Transverse colon (tissue), 4 donors: ENCODE measurements at regions not wholly inside any gene's neighbourhood (a gene's known extent, or its start where the extent isn't known, plus 50 kb on each side); places are given as distances from the start of the nearest gene placed in this dataset.

Experiments
- DNase-seq: peaks from one replicate; pipeline ENCODE4 v3.0.0-alpha.2; 2019
- H3K27ac ChIP-seq, 4 donors: fragments of 200-600 bp; sonication (generic); 2 replicates each; pipeline ENCODE4 v1.5.1; 2016 to 2018; ENCODE audit warnings: inconsistent platforms in 4 of 4
- H3K27me3 ChIP-seq: fragments of 200-600 bp; sonication (generic); 2 replicates; pipeline ENCODE4 v1.5.1; 2017; ENCODE audit warnings: inconsistent platforms
- H3K36me3 ChIP-seq, 4 donors: fragments of 200-600 bp; sonication (generic); 2 replicates each; pipeline ENCODE4 v1.5.1; 2017 to 2019; ENCODE audit warnings: inconsistent platforms in 4 of 4
- H3K4me1 ChIP-seq, 4 donors: fragments of 200-600 bp; sonication (generic); 2 replicates each; pipeline ENCODE4 v1.5.1; 2017 to 2020; ENCODE audit warnings: inconsistent platforms in 4 of 4
- H3K4me3 ChIP-seq, 4 donors: fragments of 200-600 bp; sonication (generic); 1 replicate in 1 of 4; 2 replicates in 3 of 4; pipeline versions ENCODE4 v1.5.1 to v1.6.1; 2017 to 2019; ENCODE audit warnings: inconsistent platforms in 4 of 4
- H3K9me3 ChIP-seq, 2 donors: fragments of 200-600 bp; sonication (generic); 2 replicates each; pipeline ENCODE4 v1.5.1; 2017 to 2019; ENCODE audit warnings: inconsistent platforms in 2 of 2
- CTCF ChIP-seq, 5 experiments: fragments of 200-600 bp in 3 of 5; fragments of 450-650 bp in 2 of 5; sonication (generic) in 3 of 5; IDR thresholded peaks; 1 replicate in 2 of 5; 2 replicates in 3 of 5; pipeline ENCODE4 v1.5.1; 2016 to 2017; ENCODE audit warnings: antibody characterized with exemption in 5 of 5, inconsistent platforms in 3 of 5, mild to moderate bottlenecking in 2 of 5, moderate library complexity in 1 of 5
- EP300 ChIP-seq: sonication (generic); formaldehyde crosslinking; IDR thresholded peaks from one replicate; pipeline ENCODE4 v1.6.1; 2017; ENCODE audit warnings: antibody characterized with exemption, low read depth
- POLR2A ChIP-seq: fragments of 450-650 bp; IDR thresholded peaks from one replicate; pipeline ENCODE4 v1.6.1; 2016; ENCODE audit warnings: antibody characterized with exemption, mild to moderate bottlenecking, moderate library complexity
- POLR2AphosphoS5 ChIP-seq, 3 donors: sonication (generic); formaldehyde crosslinking; IDR thresholded peaks; one replicate each; pipeline ENCODE4 v1.6.1; 2016; ENCODE audit warnings: antibody characterized with exemption in 3 of 3
- WGBS, 2 donors: methylation state at CpG; one replicate each; pipeline ENCODE4 v1.1.5; 2018; ENCODE audit warnings: low coverage in 1 of 2; 5-methylcytosine and 5-hydroxymethylcytosine counted together
- in situ Hi-C, 4 donors: fragments of 200-750 bp; cut with MboI; loops; one replicate each; pipeline versions ENCODE4 v1.15.0 to v1.15.1; 2017; ENCODE audit warnings: low sequenced_read_pairs in 3 of 4, low pct_ligation_motif_present in 1 of 4, low pct_unique_long_range_greater_than_20kb in 1 of 4
- intact Hi-C: fragments of 100-400 bp; cut with DNase I; formaldehyde crosslinking; loops from one replicate; pipeline ENCODE4 v1.15.1; 2023; ENCODE audit warnings: low total_unique reads

GRCh38 chr12:89215196-89215595, 137.1 kb downstream of the DUSP6 start:
- Histone ChIP-seq H3K9me3 (no peaks in the 10 kb centered on the region), H3K27ac (no peak overlapping the region), H3K36me3 (no peaks in the 10 kb centered on the region), H3K4me3 (no peak overlapping the region), H3K27me3 (no peaks in the 10 kb centered on the region), H3K4me1 (peaks cover 0 to 17% (median 9%) of the 10 kb centered on the region in 4 donors)
- WGBS, 2 donors = 82 to 83% methylated on average over 1 of the region's 1 CpG
- intact Hi-C loops (no loop called here), in situ Hi-C loops (no loop called here)
- no peak for TF ChIP-seq EP300
- no peak for TF ChIP-seq POLR2A
- TF ChIP-seq CTCF (IDR thresholded peaks at IDR 0.05) = no peak
- no peak for TF ChIP-seq POLR2AphosphoS5 (IDR thresholded peaks at IDR 0.05)
- no peak for DNase-seq

DNA sequence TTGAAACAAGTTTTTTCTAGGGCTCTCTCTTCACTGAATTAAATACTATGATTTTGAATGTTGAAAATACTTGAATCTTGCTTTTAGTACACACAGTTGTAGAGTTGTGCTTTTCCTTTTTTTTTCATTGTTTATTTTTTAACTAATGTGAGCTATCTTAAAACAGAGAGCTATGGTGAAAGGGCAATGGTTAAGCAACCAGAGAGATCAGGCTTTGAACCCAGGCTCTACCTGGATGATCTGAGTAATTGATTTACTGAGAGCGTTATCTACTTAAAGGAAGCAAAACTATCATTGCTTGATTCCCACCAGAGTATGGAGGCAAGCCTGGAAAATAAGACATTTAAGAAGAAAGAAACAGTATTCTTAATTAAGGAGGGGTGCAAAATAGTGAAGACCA, 138.6 kb downstream of the DUSP6 start:
- H3K4me1 ChIP-seq = peaks cover 0 to 17% (median 9%) of the 10 kb centered on the region in 4 donors
- no peak for DNase-seq
- no peak for TF ChIP-seq POLR2A
- 87 to 100% methylated on average over 1 of the region's 1 CpG for WGBS, 2 donors
- H3K9me3 ChIP-seq = no peaks in the 10 kb centered on the region
- no peaks in the 10 kb centered on the region for H3K27me3 ChIP-seq
- H3K36me3 ChIP-seq = no peaks in the 10 kb centered on the region
- in situ Hi-C loops (no loop called here), intact Hi-C loops (no loop called here)
- H3K27ac ChIP-seq = no peak overlapping the region
- H3K4me3 ChIP-seq = no peak overlapping the region

- H3K4me3 ChIP-seq = no peak overlapping the region
- no peak for DNase-seq
- no peaks in the 10 kb centered on the region for H3K27me3 ChIP-seq
- H3K9me3 ChIP-seq = no peaks in the 10 kb centered on the region
- H3K4me1 ChIP-seq = peaks cover 0 to 17% (median 9%) of the 10 kb centered on the region in 4 donors
- WGBS, 2 donors = 43 to 57% methylated on average over 1 of the region's 1 CpG
- H3K36me3 ChIP-seq = no peaks in the 10 kb centered on the region
- in situ Hi-C loops (no loop called here), intact Hi-C loops (no loop called here)
- TF ChIP-seq POLR2A (no peak), POLR2AphosphoS5 (IDR thresholded peaks at IDR 0.05) (no peak), EP300 (no peak), CTCF (IDR thresholded peaks at IDR 0.05) (no peak)
- H3K27ac ChIP-seq = peak overlapping the region in 2 of 4 donors; percentile 26
These were observed 139.2 kb downstream of the DUSP6 start for GRCh38 chr12:89213139-89213538.

DNA sequence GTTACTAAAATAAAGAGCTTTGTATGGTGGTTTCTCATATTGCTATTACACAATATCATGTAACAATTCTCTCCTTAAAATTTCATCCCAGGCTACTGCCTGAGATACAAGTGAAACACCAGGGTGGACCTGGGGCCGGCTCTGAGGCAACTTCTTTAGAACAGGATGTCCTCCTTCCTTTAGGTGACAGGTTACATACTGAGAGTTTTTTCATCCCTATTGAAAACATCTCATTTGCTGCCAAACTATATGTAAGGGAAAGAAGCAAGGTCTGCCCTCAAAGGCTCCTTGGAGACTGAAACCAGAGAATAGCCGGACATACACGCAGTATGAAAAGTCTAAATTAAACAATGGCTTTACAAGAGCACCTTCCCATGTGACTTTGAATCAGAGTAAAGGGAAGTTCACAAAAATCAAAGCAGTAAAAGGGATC, 139.9 kb downstream of the DUSP6 start:
- Histone ChIP-seq H3K27ac (peak overlapping the region; percentile 1 to 26 (median 18)), H3K4me1 (peaks cover 0 to 17% (median 9%) of the 10 kb centered on the region in 4 donors), H3K27me3 (no peaks in the 10 kb centered on the region), H3K9me3 (no peaks in the 10 kb centered on the region), H3K4me3 (no peak overlapping the region), H3K36me3 (no peaks in the 10 kb centered on the region)
- in situ Hi-C loops (no loop called here), intact Hi-C loops (no loop called here)
- peak; percentile 16 for DNase-seq
- TF ChIP-seq POLR2AphosphoS5 (IDR thresholded peaks at IDR 0.05) = peak in 1 of 3 donors; percentile 6
- no peak for TF ChIP-seq CTCF (IDR thresholded peaks at IDR 0.05)
- WGBS, 2 donors = 21 to 42% methylated on average over 2 to 3 of the region's 3 CpGs

DNA sequence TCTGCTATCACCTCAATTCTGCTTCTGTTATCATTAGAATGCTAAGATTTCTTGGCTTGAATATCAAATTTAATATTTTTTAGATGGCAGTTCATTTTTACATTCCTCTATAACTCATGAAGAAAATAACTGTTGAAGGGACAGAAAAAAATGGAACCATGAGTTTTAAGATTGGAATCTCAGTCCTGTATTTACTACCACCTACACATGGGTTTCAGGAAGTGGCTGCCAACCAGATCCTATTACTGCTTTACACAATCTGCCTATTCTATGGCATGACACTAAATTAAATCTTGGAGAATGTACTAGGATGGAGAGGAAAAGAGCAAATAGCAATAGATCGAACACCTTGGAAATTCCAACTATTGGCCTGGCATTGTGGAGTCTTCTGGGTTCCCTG, 140.8 kb downstream of the DUSP6 start:
- H3K36me3 ChIP-seq = no peaks in the 10 kb centered on the region
- WGBS, 2 donors = 96 to 100% methylated on average over 1 of the region's 1 CpG
- no peak overlapping the region for H3K27ac ChIP-seq
- H3K9me3 ChIP-seq = no peaks in the 10 kb centered on the region
- no peak overlapping the region for H3K4me3 ChIP-seq
- no peak for DNase-seq
- TF ChIP-seq POLR2A (no peak), EP300 (no peak), CTCF (IDR thresholded peaks at IDR 0.05) (no peak), POLR2AphosphoS5 (IDR thresholded peaks at IDR 0.05) (no peak)
- in situ Hi-C loops = no loop called here
- no peaks in the 10 kb centered on the region for H3K27me3 ChIP-seq
- intact Hi-C loops = no loop called here
- H3K4me1 ChIP-seq = peaks cover 0 to 17% (median 9%) of the 10 kb centered on the region in 4 donors
